ENCODE measurements at regions not wholly inside any gene's neighbourhood (a gene's known extent, or its start where the extent isn't known, plus 50 kb on each side); places are given as distances from the start of the nearest gene placed in this dataset.

DNA sequence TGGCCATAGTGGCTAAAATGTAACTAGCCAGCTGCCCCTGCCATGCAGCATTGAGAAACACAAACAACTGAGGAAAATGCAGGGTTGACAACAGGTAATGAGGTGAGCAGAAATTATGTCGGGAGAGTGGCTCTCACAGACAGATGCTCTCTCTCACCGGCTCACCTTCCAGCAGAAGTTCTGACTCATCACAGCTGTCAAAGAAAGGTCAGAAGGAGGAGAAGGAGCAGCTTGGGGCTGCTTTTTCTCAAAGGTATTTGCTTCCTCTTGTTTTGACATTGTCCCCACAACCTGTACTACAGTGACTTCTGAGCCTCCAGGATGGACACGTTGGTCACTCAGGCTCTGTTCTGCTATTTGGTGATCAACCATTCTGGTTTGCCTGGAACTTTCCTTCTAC is 190.5 kb upstream of the HEY2 start:
- no peak for TF ChIP-seq RBFOX2 (IDR thresholded peaks at IDR 0.05; ENCODE audit: low read depth, low read length)
- TF ChIP-seq CTCF (IDR thresholded peaks at IDR 0.05 in 2 of 3, conservative IDR thresholded peaks at IDR 0.05 in 1 of 3; ENCODE audit: insufficient read depth in 2 of 3, low read depth in 1 of 3, low read length in 3 of 3), result no peak
- no peak for TF ChIP-seq NRF1 (conservative IDR thresholded peaks at IDR 0.05 in 1 of 2, IDR thresholded peaks at IDR 0.05 in 1 of 2)
- no peak for TF ChIP-seq HINFP (tag; conservative IDR thresholded peaks at IDR 0.05; ENCODE audit: low read depth)
- TF ChIP-seq EP300 (IDR thresholded peaks at IDR 0.05; ENCODE audit: low read length), result no peak
- TF ChIP-seq, protein P1, sequence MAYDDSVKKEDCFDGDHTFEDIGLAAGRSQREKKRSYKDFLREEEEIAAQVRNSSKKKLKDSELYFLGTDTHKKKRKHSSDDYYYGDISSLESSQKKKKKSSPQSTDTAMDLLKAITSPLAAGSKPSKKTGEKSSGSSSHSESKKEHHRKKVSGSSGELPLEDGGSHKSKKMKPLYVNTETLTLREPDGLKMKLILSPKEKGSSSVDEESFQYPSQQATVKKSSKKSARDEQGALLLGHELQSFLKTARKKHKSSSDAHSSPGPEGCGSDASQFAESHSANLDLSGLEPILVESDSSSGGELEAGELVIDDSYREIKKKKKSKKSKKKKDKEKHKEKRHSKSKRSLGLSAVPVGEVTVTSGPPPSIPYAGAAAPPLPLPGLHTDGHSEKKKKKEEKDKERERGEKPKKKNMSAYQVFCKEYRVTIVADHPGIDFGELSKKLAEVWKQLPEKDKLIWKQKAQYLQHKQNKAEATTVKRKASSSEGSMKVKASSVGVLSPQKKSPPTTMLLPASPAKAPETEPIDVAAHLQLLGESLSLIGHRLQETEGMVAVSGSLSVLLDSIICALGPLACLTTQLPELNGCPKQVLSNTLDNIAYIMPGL (CRISPR knock-in tag; IDR thresholded peaks at IDR 0.05), result no peak
- TF ChIP-seq ZFX (CRISPR knock-in tag; IDR thresholded peaks at IDR 0.05), result no peak
- TF ChIP-seq, protein P2, sequence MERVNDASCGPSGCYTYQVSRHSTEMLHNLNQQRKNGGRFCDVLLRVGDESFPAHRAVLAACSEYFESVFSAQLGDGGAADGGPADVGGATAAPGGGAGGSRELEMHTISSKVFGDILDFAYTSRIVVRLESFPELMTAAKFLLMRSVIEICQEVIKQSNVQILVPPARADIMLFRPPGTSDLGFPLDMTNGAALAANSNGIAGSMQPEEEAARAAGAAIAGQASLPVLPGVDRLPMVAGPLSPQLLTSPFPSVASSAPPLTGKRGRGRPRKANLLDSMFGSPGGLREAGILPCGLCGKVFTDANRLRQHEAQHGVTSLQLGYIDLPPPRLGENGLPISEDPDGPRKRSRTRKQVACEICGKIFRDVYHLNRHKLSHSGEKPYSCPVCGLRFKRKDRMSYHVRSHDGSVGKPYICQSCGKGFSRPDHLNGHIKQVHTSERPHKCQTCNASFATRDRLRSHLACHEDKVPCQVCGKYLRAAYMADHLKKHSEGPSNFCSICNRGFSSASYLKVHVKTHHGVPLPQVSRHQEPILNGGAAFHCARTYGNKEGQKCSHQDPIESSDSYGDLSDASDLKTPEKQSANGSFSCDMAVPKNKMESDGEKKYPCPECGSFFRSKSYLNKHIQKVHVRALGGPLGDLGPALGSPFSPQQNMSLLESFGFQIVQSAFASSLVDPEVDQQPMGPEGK (CRISPR knock-in tag; IDR thresholded peaks at IDR 0.05; ENCODE audit: borderline replicate concordance), result no peak
